SK-N-SH (cell line): ENCODE measurements at regions not wholly inside any gene's neighbourhood (a gene's known extent, or its start where the extent isn't known, plus 50 kb on each side); places are given as distances from the start of the nearest gene placed in this dataset.

Source experiments
- CTCF ChIA-PET: fragments of 300-600, 350-600 bp; formaldehyde crosslinking; extraction: SDS; loops from one replicate; lab custom pipeline; 2021; lab: Yijun Ruan, JAX
- POLR2A ChIA-PET: fragments of 350-600 bp; sonication (Branson Sonifier 250); formaldehyde crosslinking; extraction: SDS; loops from one replicate; lab custom pipeline; 2020; ENCODE audit warnings: antibody characterized with exemption, inconsistent platforms; lab: Yijun Ruan, JAX
- DNase-seq: peaks from one replicate; pipeline ENCODE4 v3.0.0; 2012
- H2AFZ ChIP-seq: fragments of 200-600 bp; sonication (generic); 2 replicates; pipeline ENCODE4 v1.8.1; 2016; ENCODE audit warnings: antibody characterized with exemption, mild to moderate bottlenecking, low read depth
- H3F3A ChIP-seq: fragments of 200-600 bp; sonication (generic); replicated peaks from 2 replicates; pipeline ENCODE3; 2016; ENCODE audit warnings: antibody characterized with exemption, mild to moderate bottlenecking; ENCODE audit not compliant: insufficient read depth
- H3K27ac ChIP-seq, 2 experiments: fragments of 200-500 bp in 1 of 2; fragments of 200-600 bp in 1 of 2; sonication (Bioruptor generic) in 1 of 2; sonication (generic), shearing (Covaris generic) in 1 of 2; 2 replicates each; pipeline versions ENCODE4 v1.5.1 to v1.6.1; 2014 to 2016; ENCODE audit warnings: low read depth in 2 of 2, inconsistent platforms in 1 of 2, low read length in 1 of 2, mild to moderate bottlenecking in 1 of 2, mixed read lengths in 1 of 2
- H3K27me3 ChIP-seq: fragments of 200-600 bp; sonication (generic), shearing (Covaris generic); 2 replicates; pipeline ENCODE4 v1.6.1; 2016; ENCODE audit warnings: mixed run types; ENCODE audit not compliant: insufficient read depth
- H3K36me3 ChIP-seq, 2 experiments: fragments of 200-500 bp in 1 of 2; fragments of 200-600 bp in 1 of 2; sonication (Bioruptor generic) in 1 of 2; sonication (generic) in 1 of 2; replicated peaks in 1 of 2; 2 replicates each; pipeline versions ENCODE3 to v1.5.1; 2014 to 2016; ENCODE audit warnings: low read length in 1 of 2, mild to moderate bottlenecking in 1 of 2; ENCODE audit not compliant: insufficient read depth in 2 of 2, control insufficient read depth in 1 of 2
- H3K4me1 ChIP-seq, 2 experiments: fragments of 200-500 bp in 1 of 2; fragments of 200-600 bp in 1 of 2; sonication (Bioruptor generic) in 1 of 2; sonication (generic), shearing (Covaris generic) in 1 of 2; 2 replicates each; pipeline versions ENCODE4 v1.5.1 to v1.6.1; 2014 to 2016; ENCODE audit warnings: low read depth in 1 of 2, low read length in 1 of 2, mixed run types in 1 of 2; ENCODE audit not compliant: insufficient read depth in 2 of 2, control insufficient read depth in 1 of 2
- H3K4me2 ChIP-seq: fragments of 200-600 bp; sonication (generic), shearing (Covaris generic); 2 replicates; pipeline ENCODE4 v1.6.1; 2017; ENCODE audit warnings: mixed run types
- H3K4me3 ChIP-seq, 2 experiments: fragments of 200-500 bp in 1 of 2; fragments of 200-600 bp in 1 of 2; sonication (Bioruptor generic) in 1 of 2; sonication (generic), shearing (Covaris generic) in 1 of 2; 2 replicates each; pipeline versions ENCODE4 v1.5.1 to v1.8.1; 2014 to 2016; ENCODE audit warnings: low read depth in 2 of 2, inconsistent platforms in 1 of 2, low read length in 1 of 2, mild to moderate bottlenecking in 1 of 2, mixed read lengths in 1 of 2, moderate library complexity in 1 of 2
- H3K79me2 ChIP-seq: fragments of 200-600 bp; sonication (generic); 2 replicates; pipeline ENCODE4 v1.8.1; 2017; ENCODE audit warnings: mild to moderate bottlenecking; ENCODE audit not compliant: insufficient read depth
- H3K9ac ChIP-seq: fragments of 200-600 bp; sonication (generic); 2 replicates; pipeline ENCODE4 v1.6.1; 2017; ENCODE audit warnings: mixed run types
- H3K9me2 ChIP-seq: fragments of 200-600 bp; sonication (generic); 2 replicates; pipeline ENCODE4 v1.6.1; 2017; ENCODE audit warnings: mixed run types
- H3K9me3 ChIP-seq: fragments of 200-600 bp; sonication (generic); 2 replicates; pipeline ENCODE4 v1.6.1; 2017; ENCODE audit warnings: mixed run types, mild to moderate bottlenecking, moderate library complexity
- H4K20me1 ChIP-seq: fragments of 200-600 bp; sonication (generic); 2 replicates; pipeline ENCODE4 v1.6.1; 2017; ENCODE audit warnings: mild to moderate bottlenecking, mixed run types; ENCODE audit not compliant: insufficient read depth
- CTCF ChIP-seq: fragments of 200-600 bp; sonication (generic); IDR thresholded peaks from 2 replicates; pipeline ENCODE4 v1.6.1; 2017; ENCODE audit warnings: antibody characterized with exemption, mild to moderate bottlenecking, moderate library complexity
- ELF1 ChIP-seq: IDR thresholded peaks from 2 replicates; pipeline ENCODE4 v1.4.0; 2012
- FOSL2 ChIP-seq: IDR thresholded peaks from 2 replicates; pipeline ENCODE4 v1.4.0; 2012; ENCODE audit warnings: low read depth, mild to moderate bottlenecking, moderate library complexity, borderline replicate concordance
- JUND ChIP-seq: IDR thresholded peaks from 2 replicates; pipeline ENCODE4 v1.4.0; 2012
- MEF2A ChIP-seq: IDR thresholded peaks from 2 replicates; pipeline ENCODE4 v1.4.0; 2012; ENCODE audit warnings: low read depth, borderline replicate concordance
- MXI1 ChIP-seq: IDR thresholded peaks from 2 replicates; pipeline ENCODE4 v1.6.1; 2012; ENCODE audit warnings: mild to moderate bottlenecking, low read depth, low read length, improper control_type of control experiment
- NFIC ChIP-seq: IDR thresholded peaks from 2 replicates; pipeline ENCODE4 v1.4.0; 2012; ENCODE audit warnings: borderline replicate concordance
- NRF1 ChIP-seq: IDR thresholded peaks from 2 replicates; pipeline ENCODE4 v1.6.1; 2012; ENCODE audit warnings: low read depth, mild to moderate bottlenecking, low read length
- PBX3 ChIP-seq: IDR thresholded peaks from 2 replicates; pipeline ENCODE4; 2012
- RAD21 ChIP-seq: IDR thresholded peaks from 2 replicates; pipeline ENCODE4 v1.6.1; 2012; ENCODE audit warnings: mild to moderate bottlenecking, low read length
- REST ChIP-seq: IDR thresholded peaks from 2 replicates; pipeline ENCODE4 v1.6.1; 2012; ENCODE audit warnings: mild to moderate bottlenecking, low read depth, low read length, moderate library complexity
- RFX5 ChIP-seq: IDR thresholded peaks from 2 replicates; pipeline ENCODE4 v1.6.1; 2012; ENCODE audit warnings: mild to moderate bottlenecking, improper control_type of control experiment, low read length
- RXRA ChIP-seq: IDR thresholded peaks from 2 replicates; pipeline ENCODE4 v1.4.0; 2012; ENCODE audit warnings: low read depth, mild to moderate bottlenecking, borderline replicate concordance
- SIN3A ChIP-seq: IDR thresholded peaks from 2 replicates; pipeline ENCODE4 v1.6.1; 2012; ENCODE audit warnings: low read depth, mild to moderate bottlenecking, low read length, moderate library complexity, borderline replicate concordance
- SMC3 ChIP-seq: IDR thresholded peaks from 2 replicates; pipeline ENCODE4 v1.6.1; 2012; ENCODE audit warnings: low read depth, low read length, improper control_type of control experiment
- TAF1 ChIP-seq: IDR thresholded peaks from 2 replicates; pipeline ENCODE4 v1.6.1; 2012; ENCODE audit warnings: low read depth, mild to moderate bottlenecking, low read length, moderate library complexity, borderline replicate concordance
- TCF12 ChIP-seq: IDR thresholded peaks from 2 replicates; pipeline ENCODE4 v1.4.0; 2012
- TEAD4 ChIP-seq: IDR thresholded peaks from 2 replicates; pipeline ENCODE4 v1.4.0; 2012; ENCODE audit warnings: mild to moderate bottlenecking, borderline replicate concordance; ENCODE audit not compliant: insufficient read depth
- ZBTB33 ChIP-seq: IDR thresholded peaks from 2 replicates; pipeline ENCODE4 v1.4.0; 2012; ENCODE audit warnings: low read depth, borderline replicate concordance
- WGBS: methylation state at CpG from one replicate; pipeline ENCODE4 v1.1.6; 2017; ENCODE audit warnings: low lambda C conversion rate; 5-methylcytosine and 5-hydroxymethylcytosine counted together

- Histone ChIP-seq H3K9me3 (no peaks in the 10 kb centered on the region), H3K27me3 (no peaks in the 10 kb centered on the region), H3F3A (no peaks in the 10 kb centered on the region), H3K27ac (no peak overlapping the region), H3K9ac (no peak overlapping the region), H2AFZ (no peak overlapping the region), H4K20me1 (no peaks in the 10 kb centered on the region), H3K79me2 (no peaks in the 10 kb centered on the region), H3K4me3 (no peak overlapping the region), H3K9me2 (no peaks in the 10 kb centered on the region), H3K36me3 (no peaks in the 10 kb centered on the region), H3K4me2 (no peak overlapping the region), H3K4me1 (no peaks in the 10 kb centered on the region)
- no peak for DNase-seq
- ChIA-PET CTCF (interaction anchor here (1.1 kb wide), 1 partner anchor 29 kb away, joined by 3 read pairs; no protein-coding TSS in a partner anchor), POLR2A (no interaction called here)
- TF ChIP-seq NFIC (no peak), RAD21 (no peak), NRF1 (no peak), REST (no peak), ZBTB33 (no peak), RXRA (no peak)
- 56% methylated on average over 1 of the region's 1 CpG for WGBS
These were observed 768.8 kb downstream of the STPG2 start for GRCh38 chr4:97374526-97374925.

- Histone ChIP-seq H2AFZ (no peak overlapping the region), H3F3A (no peaks in the 10 kb centered on the region), H3K4me2 (no peak overlapping the region), H4K20me1 (no peaks in the 10 kb centered on the region), H3K79me2 (no peaks in the 10 kb centered on the region), H3K9me3 (no peaks in the 10 kb centered on the region), H3K36me3 (no peaks in the 10 kb centered on the region), H3K9ac (no peak overlapping the region), H3K27ac (no peak overlapping the region), H3K4me3 (no peak overlapping the region), H3K9me2 (no peaks in the 10 kb centered on the region), H3K27me3 (no peaks in the 10 kb centered on the region), H3K4me1 (no peaks in the 10 kb centered on the region)
- POLR2A ChIA-PET: no interaction called here
- DNase-seq: no peak
- CTCF ChIA-PET: no interaction called here
- TF ChIP-seq SMC3 (no peak), CTCF (no peak), JUND (no peak), TAF1 (no peak), NRF1 (no peak), TEAD4 (no peak), RXRA (no peak), TCF12 (no peak), MEF2A (no peak), SIN3A (no peak), FOSL2 (no peak), ELF1 (no peak), RFX5 (no peak), MXI1 (no peak), PBX3 (no peak)
These were observed 756.3 kb downstream of the STPG2 start for GRCh38 chr4:97386969-97387368.
